ENCODE measurements at regions not wholly inside any gene's neighbourhood (a gene's known extent, or its start where the extent isn't known, plus 50 kb on each side); places are given as distances from the start of the nearest gene placed in this dataset.

DNA sequence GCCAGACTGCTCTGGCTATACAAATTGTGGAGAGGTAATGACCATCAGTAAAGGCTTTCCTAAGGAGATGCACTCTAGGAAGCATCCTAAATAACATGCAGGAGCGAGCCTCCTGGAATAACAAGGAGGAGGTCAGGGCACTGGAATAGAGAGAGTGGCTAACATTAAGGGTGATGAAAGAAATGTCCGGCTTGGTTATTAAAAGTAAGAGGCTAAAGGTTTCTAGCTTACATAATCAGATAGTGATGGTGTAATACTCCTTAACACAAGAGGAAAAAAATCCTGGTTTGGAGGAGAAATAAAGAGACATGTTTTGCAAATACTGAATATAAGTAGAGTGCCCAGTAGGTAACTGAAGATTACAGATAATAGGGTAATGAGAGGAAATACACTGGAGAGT lies 365.7 kb downstream of the ZEB2 start:
- no peak for DNase-seq

DNA sequence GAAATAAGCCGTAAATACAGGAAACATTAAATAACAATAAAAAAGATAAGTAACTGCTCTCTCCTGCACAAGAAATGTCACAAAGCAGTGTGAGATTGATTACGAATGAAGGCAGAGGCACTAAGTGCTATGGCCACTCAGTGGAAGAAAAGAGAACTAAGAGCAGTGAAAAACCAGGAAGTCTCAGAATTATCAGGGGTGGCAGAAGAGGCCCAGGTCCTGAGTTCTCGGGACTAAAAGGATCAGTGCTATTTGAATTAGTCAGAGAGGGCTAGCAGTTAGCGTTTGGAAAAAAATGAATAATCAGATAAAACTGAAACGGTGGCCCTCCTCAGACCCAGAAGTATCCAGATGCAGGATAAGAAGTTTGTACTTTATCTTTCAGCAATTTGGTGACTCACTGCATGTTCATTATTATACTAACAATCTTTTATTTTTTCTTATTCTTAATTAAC lies 367.1 kb downstream of the ZEB2 start:
- no peak for DNase-seq

DNA sequence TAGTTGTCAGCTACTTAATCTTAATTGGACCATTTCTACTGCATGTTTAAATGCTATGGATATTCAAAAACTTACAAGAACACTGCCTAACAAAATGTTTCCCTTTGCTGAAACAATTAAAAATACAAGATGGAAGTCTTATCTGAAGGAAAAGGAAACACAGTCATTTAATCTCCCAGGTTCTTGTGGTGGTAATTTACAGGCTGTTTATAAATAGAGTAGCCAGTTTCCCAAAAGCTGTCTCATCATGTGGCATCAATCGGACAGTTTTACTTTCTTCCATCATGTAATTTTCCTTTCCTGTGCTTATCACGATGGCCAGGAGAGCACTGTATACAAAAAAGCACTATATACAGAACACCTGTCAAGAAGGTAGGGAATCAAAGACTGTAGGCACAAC lies 368.1 kb downstream of the ZEB2 start:
- DNase-seq: no peak

DNA sequence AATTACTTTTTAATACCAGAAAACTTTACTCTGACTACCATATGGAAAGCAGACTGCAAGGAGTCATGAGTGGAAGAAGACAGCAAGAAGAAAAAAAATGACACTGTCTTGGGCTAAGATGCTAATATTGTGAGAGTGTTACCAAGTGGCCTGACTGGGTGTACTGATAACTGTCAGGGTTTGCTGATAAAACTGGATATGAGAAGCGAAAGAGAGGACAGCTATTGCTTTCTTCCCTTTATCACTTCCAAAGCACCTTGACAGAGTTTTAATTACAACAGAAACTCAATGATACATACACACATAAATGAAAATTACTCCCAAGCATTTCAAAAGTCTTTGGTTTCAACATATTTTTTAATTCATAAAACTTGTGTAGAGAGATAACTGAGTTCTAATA lies 368.5 kb downstream of the ZEB2 start:
- DNase-seq: no peak

DNA sequence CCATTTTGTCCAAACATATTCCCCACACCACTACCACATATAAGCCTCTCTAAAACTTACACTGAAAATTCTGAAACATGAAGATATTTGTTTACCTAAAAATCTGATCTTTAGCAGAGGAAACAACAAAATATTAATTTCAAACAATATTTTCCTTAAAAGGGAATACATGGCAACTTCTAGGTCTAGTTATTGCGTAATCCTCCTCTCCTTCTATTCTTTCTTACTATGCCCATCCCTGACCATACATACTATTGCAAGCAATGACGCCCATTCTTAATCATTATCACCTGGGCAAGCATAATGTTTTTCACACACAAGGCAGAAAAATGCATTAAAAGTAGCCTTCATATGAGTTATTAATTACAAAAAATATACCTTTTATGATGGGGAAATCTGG lies 372.6 kb downstream of the ZEB2 start:
- no peak for DNase-seq

DNA sequence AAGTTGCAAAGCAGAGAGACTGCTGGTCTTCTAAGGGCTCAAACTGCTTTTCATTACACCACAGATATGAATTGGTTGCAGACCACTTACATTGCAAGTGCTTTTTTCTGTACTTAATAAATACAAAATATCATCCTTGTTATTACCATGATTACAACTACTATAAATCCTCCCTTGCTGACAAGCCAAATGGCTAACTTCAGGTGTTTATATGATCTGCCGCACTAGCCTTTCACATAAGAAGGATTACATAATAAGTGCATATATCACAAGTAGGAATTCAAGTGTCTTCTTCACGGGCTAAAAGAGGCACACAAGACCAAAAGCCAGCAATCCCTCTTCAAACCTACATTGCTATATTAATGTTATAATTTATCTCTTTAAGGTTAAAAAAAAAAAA lies 373.0 kb downstream of the ZEB2 start:
- DNase-seq: no peak

DNA sequence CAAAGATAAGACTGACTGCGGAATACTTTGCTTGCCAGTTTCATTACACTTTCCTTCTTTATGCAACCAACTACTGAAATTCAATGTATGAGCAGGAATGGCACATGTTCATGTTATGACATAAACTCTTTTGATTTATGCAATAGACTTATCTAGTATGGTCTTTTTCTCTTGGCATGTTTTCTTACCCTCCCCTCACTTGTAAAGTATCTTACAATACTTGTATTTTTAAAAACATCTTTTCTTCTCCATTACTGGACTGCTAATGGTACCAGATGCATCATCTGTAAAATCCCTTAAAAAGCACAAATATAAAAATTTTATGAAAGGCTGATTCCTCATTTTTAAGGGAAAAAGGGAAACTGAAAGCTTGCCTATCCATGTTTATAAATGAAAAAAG lies 373.8 kb downstream of the ZEB2 start:
- DNase-seq: no peak

DNA sequence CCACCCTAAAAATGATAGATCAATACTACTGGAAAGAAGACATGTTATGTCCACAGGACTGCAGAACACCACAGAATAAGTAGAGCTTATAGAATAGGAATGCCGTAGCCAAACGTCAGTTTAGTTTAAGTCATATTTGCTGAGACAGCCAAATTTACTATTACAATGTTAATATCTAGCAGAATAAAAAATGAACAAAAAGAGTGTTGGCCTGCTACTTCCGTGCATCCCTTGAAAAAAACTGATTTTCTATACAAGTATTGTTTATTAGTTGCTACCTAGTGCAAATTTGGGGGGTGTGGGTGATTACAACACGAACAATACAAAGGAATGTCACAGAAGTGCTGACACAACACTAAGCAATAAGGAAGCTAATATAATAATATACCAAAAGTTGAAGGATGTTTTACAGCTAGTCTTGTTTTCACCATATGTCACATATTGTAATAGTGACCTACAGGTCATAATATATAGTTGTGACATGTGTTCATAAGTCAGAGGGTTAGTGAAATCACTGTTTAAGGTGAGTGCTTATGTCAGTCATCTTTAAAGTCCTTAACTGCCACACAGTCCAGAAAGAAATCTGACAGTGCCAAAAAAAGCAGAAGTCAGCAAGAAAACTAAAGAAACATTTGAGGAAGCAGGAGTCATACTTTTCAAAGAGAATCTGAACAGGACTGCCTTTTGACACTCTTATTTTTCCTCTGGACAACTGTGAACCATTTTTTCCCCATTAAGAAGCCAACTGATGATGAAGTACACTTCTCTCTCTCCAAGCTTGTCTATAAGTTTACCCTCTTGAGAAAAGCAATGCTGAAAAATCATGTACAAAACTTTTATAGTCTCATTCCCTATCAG lies 376.4 kb downstream of the ZEB2 start:
- DNase-seq: no peak

DNA sequence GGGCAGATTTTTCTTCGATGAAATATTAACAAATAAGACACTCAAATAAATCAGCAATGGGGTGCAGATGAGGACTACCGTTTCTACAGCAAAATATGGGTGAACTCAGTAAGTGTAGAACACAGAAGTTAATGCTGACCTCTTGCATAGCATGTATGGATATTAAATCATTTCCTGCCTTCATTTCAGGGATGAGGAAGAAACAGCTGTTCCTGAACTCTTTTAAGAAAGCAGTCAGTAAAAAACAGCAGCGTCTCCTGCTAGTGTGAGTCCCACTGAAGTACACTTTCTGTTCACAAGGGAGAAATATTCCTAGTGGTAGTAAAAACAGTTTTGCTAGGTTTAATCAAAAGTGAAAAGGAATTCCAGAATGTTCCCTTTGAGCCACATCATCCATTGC lies 379.0 kb downstream of the ZEB2 start:
- DNase-seq: no peak

DNA sequence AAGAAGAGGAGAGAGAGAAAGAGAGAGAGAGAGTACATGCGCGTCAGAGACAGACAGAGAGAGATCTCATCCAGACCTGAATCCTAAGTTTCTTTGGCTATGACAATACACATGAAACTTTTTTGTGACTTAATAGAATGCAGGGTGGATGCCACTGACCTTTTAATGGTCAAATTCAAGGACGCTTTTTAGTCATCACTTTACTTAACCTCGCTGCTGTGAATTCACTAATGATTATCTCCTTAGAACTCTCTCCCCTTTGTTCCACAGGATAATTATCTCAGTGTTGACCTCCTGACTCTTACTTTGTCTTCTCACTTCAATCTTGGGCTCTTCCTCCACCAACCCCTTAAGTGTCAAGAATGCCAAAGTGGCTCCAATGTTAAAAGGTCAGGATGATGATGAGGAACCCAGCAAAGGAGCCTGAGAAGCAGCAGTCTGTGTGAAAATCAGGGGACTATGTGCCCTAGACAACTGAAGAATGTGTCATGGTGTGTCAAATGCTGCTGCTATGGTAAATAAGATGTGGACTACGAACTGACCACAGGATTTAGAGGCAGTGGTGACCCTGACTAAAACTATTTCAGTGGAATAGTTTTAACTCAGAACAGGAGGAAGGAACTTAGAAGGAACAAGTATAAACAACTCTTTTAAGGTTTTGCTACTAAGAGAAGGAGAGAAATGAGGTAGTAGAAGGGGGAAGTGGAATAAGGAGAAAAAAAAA lies 382.1 kb downstream of the ZEB2 start:
- no peak for DNase-seq

DNA sequence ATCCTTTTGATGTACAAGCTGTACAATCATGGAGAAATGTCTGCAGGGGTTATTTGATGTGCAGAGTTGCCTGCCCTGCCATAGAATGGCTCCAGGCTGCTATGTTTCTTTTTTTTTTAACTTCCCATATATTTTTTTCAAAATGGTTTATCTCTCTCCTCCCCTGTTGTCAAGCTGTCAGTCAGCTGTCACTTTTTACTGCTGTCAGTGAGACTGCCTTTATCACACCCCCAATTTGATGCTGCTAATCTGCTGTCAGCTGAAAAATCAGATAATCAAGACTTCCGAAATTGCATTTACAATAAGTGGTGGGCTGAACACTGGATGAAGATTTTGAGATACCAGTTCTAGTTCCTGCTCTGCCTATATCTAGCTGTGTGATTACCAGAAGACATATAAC lies 382.6 kb downstream of the ZEB2 start:
- no peak for DNase-seq

DNA sequence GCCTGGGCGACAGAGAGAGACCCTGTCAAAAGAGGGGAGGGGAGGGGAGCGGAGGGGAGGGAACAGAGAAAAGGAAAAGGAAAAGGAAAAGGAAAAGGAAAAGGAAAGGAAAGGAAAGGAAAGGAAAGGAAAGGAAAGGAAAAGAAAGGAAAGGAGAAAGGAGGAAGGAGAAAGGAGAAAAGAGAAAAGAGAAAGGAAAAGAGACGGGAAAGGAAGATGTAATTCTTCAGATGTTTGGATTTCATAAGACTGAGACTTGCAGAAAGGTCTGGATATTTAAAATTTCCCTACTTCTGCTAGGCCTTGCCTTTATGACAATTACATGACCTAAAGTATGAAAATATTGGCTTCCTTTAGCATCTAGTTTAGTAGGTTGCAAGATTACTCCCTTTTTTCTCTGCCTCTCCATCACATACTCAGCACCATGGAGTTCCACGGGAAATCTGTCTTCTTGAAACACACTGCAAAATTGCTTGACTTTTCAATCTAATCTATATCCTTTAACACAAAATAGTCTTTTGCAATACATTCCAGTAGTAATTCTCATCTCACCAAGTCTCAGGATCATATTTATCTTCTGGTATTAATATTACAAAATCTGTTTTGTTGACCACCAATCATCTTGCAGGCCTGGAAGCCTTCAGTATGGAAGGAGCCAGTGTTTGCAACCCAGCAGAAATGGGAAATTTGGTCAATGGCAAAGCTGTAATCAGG lies 383.5 kb downstream of the ZEB2 start:
- no peak for DNase-seq

DNA sequence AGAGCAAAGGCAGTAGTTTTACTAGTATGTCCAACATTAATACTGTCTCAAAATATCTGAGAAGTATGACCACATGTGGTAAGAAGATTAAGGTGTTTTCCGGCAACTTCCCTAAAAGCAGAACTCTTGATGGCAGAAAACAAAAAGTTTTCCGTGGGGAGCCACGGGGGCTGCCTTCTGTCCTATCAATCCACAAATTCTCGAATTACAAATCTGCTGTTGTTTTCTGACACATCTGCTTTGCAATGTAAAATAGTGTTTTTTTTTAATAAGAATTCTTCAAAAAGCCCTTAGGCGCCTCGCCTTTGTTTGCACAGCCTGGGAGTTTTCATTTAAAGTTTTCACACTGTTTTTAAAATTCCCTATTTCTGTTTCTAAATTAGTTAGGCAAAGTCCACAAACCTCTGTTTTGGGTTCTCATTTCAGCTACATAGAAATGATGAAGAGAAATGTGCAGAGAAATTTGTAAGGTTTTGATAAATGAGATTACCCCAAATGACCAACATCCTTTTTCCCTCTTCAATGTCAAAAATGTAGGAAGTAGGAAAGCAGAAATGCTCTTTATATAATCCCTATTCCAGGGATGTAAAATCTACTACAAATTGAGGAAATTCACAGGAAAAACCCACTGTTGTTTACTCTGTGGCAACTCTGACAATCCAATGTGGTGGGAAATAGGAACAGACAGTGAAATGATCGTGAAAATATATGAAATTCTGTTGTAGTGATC lies 385.8 kb downstream of the ZEB2 start:
- no peak for DNase-seq

DNA sequence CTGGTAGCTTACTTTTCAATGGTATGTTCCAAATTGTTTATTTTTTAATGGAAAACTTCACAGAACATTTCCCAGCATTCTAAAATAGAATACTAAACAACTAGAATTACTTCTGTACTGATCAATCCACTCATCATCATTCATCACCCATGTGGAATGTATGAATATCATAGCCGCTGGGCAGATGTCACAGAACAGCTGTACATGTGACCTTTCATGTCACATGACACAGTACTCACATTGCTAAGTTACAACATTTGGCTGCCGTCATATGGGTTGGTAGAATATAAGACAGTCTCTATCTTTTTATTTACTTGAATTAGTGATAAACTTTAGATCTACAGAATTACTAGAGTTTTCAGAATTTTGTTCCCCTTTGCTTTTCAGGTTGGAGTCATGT lies 387.6 kb downstream of the ZEB2 start:
- DNase-seq: no peak

DNA sequence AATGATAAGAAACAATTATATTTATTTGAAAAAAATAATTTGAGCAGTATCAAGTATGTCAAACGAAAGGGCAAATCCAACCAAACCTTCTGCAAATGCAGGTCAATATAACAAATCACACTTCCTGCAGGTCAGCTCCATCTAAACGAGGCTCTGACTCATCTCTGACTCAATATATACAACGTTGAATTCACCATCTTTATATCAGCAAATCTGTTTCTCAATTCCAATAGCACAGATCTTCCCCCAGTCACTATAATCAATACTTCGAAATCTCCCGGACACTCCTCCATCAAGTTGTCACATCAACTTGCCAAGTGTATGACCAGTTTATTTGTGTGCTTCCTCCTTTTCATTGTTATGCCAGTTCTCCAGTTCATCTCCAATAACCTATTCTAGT lies 388.9 kb downstream of the ZEB2 start:
- DNase-seq: no peak

DNA sequence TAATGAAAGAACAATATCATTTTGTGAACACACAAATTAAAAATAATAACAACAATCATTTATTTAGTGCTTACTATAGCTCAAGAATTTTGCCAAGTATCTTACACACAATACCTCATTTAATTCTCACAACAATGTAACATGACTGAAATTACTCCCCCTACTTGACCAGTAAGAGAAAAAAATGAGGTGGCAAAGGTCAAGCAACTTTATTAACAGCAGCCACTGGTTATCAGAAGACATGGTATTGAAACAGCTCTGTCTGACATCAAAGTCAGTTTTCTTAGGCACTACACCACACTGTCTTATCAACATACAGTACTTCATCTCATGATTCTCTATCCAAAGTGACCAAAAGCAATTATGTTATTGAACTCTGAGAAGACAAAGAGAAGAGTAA lies 389.4 kb downstream of the ZEB2 start:
- DNase-seq: no peak

DNA sequence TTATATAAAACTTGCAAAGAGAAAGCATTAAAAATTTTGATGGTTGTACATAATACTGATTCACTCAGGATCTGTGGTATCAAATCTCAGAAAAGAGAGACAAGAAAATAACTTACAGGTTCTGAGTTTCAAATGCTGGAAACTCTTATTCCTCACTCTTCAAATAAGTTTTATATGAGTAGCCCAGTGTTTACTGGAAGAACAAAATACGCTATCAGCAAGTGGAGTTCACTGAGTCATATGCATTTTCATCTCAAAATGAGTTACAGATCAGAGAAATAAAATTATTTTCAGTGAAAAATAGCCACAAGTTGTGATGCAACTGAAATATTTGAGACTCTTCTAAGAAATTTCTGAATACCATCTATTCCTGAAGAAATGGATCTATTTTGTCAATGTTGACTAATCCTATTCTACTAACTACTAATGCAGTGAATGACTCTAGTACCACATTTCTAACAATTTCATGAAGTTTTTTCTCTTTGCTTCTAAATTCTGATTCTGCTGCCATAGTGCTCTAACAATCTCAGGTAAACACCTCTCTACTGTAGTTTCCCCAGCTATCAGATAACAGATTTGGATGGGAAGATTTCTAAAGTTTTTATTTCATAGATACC lies 391.7 kb downstream of the ZEB2 start:
- no peak for DNase-seq

DNA sequence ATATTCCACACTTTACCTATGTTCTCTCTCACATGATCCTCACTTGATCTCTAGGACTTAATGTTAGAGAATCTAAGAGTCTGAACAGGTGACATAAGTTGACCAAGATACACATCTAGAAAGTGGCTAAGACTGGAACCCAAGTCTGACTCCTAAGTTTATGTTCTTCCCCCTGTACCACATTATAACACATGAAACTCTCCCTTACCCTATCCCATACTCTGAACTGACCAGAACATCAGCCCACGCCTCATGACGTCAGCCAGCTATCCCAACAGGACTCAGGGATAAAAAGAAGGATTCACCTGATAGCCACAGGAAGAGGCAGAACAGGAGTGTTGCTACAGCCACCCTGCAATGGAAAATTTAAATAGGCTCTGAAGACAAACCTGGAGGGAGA lies 392.2 kb downstream of the ZEB2 start:
- no peak for DNase-seq

DNA sequence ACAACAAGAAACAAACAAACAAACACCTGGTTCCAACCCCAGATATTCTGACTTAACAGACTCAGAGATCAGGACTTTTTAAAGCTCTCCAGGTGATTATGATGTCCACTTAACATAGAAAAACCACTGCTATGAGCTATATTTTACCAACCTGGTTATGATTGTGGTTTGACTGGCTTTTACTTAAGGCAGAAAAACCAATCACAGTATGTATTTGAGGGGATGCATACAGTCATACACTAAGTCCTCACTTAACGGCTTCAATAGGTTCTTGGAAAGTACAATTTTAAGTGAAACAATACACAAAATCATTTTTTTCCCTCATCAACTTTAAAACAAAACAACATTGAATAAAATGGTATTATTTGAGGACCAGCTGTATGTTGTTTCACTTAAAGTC lies 393.6 kb downstream of the ZEB2 start:
- no peak for DNase-seq

DNA sequence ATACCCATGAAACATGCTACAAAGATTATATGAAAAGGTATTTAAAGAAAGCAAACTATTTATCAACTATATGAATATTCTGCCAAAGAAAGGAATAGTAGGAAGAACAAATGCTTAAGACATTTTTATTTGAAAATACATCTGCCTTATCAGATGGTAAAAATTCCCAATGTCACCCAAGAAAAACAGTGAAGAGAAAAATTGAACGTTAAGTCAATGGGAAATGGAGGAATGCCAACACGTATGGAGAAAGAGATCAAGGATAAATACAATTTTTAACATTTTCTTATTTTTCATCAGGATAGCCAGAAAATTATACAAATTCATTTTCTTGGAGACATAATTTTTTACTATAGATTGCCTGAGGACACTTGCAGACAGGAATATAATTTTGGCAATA lies 394.2 kb downstream of the ZEB2 start:
- no peak for DNase-seq

DNA sequence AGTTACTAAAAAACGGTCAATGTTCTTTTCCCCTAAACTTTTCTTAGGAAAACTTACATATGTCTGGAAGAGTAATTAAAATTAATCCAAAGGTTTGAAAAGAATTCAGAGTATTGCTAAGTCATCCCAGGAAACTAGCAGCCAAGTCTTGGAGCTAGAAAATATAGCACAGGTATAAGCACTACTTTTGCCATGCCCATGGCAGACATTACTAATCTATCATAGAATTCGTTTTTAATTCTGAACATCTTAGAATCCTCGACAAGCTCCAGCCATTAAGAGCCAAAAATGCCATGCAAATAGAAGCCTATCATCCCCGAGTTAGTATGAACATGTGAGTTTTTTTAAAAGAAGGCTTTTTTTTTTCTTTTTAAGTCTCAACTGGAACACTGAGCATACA lies 395.0 kb downstream of the ZEB2 start:
- DNase-seq: no peak

DNA sequence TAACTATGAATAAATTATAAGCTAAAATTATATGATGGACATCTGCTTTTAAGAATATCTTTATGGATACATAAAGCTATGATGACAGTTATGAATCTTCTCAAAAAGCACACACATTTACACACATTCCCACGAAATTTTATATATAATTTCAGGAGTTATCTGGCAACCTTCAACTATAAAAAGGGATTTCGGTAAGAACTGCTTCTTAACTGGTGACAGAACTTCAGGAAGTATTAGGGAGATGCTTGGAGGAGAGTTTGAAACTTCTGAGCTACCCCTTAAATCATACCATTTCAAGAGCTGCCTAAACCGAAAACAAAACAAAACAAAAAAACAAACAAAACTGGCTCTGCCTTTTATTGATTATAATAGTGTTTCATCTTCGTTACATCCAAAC lies 399.4 kb downstream of the ZEB2 start:
- DNase-seq: no peak
